ENCODE measurements at regions not wholly inside any gene's neighbourhood (a gene's known extent, or its start where the extent isn't known, plus 50 kb on each side); places are given as distances from the start of the nearest gene placed in this dataset.

- no peak overlapping the region for H3K4me3 ChIP-seq (ENCODE audit: low read depth, low read length)
- peak; percentile 41 for TF ChIP-seq CTCF (IDR thresholded peaks at IDR 0.05; ENCODE audit: insufficient read depth, low read length)
- no peak for DNase-seq (ENCODE audit: low read depth)
Measured at GRCh38 chr16:65548470-65548869, 426.6 kb upstream of the CDH11 start.

GRCh38 chr16:65547772-65548446 lies 426.0 kb upstream of the CDH11 start:
- no peak overlapping the region for H3K4me3 ChIP-seq (ENCODE audit: low read depth, low read length)
- no peak for TF ChIP-seq CTCF (IDR thresholded peaks at IDR 0.05; ENCODE audit: insufficient read depth, low read length)
- DNase-seq (ENCODE audit: low read depth): peak; percentile 98

GRCh38 chr16:65546353-65546791 lies 424.5 kb upstream of the CDH11 start:
- peak; percentile 81 for DNase-seq (ENCODE audit: low read depth)
- H3K4me3 ChIP-seq (ENCODE audit: low read depth, low read length): no peak overlapping the region
- no peak for TF ChIP-seq CTCF (IDR thresholded peaks at IDR 0.05; ENCODE audit: insufficient read depth, low read length)

GRCh38 chr16:65545413-65545956 lies 423.6 kb upstream of the CDH11 start:
- TF ChIP-seq CTCF (IDR thresholded peaks at IDR 0.05; ENCODE audit: insufficient read depth, low read length): no peak
- no peak overlapping the region for H3K4me3 ChIP-seq (ENCODE audit: low read depth, low read length)
- DNase-seq (ENCODE audit: low read depth): no peak

GRCh38 chr16:65543781-65544740 lies 422.2 kb upstream of the CDH11 start:
- no peak for TF ChIP-seq CTCF (IDR thresholded peaks at IDR 0.05; ENCODE audit: insufficient read depth, low read length)
- H3K4me3 ChIP-seq (ENCODE audit: low read depth, low read length): no peak overlapping the region
- DNase-seq (ENCODE audit: low read depth): no peak

- no peak for DNase-seq (ENCODE audit: low read depth)
- no peak overlapping the region for H3K4me3 ChIP-seq (ENCODE audit: low read depth, low read length)
- no peak for TF ChIP-seq CTCF (IDR thresholded peaks at IDR 0.05; ENCODE audit: insufficient read depth, low read length)
Measured at GRCh38 chr16:65541646-65542045, 419.8 kb upstream of the CDH11 start.

All from fibroblast of the aortic adventitia (primary cell).